ENCODE measurements at regions not wholly inside any gene's neighbourhood (a gene's known extent, or its start where the extent isn't known, plus 50 kb on each side); places are given as distances from the start of the nearest gene placed in this dataset.
"Not testable (repeated sequence)": the region's sequence is repeated elsewhere in the genome, so short reads cannot be mapped to it uniquely, and the experiment has no call there.

DNA sequence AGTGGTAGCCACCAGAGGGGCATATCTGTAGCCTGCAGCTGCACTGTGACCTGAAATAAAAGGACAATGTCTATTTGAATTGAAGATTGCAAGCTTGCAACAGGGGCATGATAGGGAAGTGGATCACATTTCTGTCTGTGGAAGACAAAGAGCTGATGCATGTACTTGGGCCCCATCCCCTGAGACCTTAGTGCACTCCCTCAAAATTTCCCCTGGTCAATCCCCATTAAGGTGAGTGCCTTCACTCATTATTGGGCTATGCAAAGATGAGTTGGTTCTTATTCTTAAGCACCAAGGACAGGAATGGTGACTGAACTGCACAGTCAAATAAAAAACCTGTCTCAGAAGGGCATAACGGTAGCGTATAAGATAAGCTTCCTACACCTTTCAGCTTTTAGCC is 273.1 kb upstream of the ARSJ start:
- H3K9me3 ChIP-seq, result no peaks in the 10 kb centered on the region
- H3K4me3 ChIP-seq, result no peak overlapping the region
- DNase-seq (ENCODE audit: low spot score in 2 of 2), result no peak
- no peaks in the 10 kb centered on the region for H3K36me3 ChIP-seq (replicated peaks)
- in situ Hi-C loops (cut with MboI; ENCODE audit: low sequenced_read_pairs), result no loop called here
- H3K27me3 ChIP-seq (ENCODE audit: low read depth), result no peaks in the 10 kb centered on the region
- H3K4me1 ChIP-seq, result no peaks in the 10 kb centered on the region

DNA sequence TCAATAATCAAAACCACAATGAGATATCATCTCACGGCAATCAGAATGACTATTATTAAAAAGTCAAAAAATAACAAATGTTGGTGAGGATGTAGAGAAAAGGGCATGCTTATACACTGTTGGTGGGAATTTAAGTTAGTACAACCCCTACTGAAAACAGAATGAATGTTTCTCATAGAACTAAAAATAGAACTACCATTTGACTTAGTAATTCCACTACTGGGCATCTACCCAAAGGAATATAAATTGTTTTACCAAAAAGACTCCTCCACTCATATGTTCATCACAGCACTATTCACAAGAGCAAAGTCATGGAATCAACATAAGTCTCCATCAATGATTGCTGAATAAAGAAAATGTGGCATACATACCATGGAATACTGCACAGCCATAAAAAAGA is 278.1 kb upstream of the ARSJ start:
- in situ Hi-C loops (cut with MboI; ENCODE audit: low sequenced_read_pairs), result no loop called here
- DNase-seq (ENCODE audit: low spot score in 2 of 2), result no peak
- Histone ChIP-seq H3K36me3 (replicated peaks) (no peaks in the 10 kb centered on the region), H3K9me3 (no peaks in the 10 kb centered on the region), H3K27me3 (ENCODE audit: low read depth) (no peaks in the 10 kb centered on the region), H3K4me1 (no peaks in the 10 kb centered on the region), H3K4me3 (no peak overlapping the region)

DNA sequence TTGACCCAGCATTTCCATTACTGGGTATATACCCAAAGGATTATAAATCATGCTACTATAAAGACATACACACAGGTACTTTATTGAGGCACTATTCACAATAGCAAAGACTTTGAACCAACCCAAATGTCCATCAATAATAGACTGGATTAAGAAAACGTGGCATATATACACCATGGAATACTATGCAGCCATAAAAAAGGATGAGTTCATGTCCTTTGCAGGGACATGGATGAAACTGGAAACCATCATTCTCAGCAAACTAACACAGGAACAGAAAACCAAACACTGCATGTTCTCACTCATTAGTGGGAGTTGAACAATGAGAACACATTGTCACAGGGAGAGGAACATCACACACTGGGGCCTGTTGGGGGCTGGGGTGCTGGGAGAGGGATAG is 283.0 kb upstream of the ARSJ start:
- H3K4me1 ChIP-seq; H3K9me3 ChIP-seq; H3K36me3 ChIP-seq (replicated peaks); H3K27me3 ChIP-seq (ENCODE audit: low read depth); DNase-seq (ENCODE audit: low spot score in 2 of 2); H3K4me3 ChIP-seq; in situ Hi-C loops (cut with MboI; ENCODE audit: low sequenced_read_pairs): not testable (repeated sequence)

DNA sequence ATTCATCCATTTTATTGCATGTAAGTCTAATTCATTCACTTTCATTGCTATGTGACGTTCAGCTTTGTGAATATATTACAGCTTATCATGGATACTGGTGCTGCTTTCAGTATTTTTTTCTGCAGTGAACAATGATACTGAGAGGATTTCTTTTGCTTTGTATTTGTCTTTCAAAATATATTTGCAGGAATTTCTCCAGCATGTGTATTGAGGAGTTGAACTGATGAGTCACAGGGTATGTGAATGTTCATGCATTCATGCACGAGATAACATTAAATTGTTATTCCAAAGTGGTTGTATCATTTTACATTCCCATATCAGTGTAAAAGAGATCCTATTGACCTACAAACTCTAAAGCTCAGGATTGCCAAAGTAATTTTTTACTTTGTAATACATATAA is 283.8 kb upstream of the ARSJ start:
- Histone ChIP-seq H3K9me3 (no peaks in the 10 kb centered on the region), H3K36me3 (replicated peaks) (no peaks in the 10 kb centered on the region), H3K4me1 (no peaks in the 10 kb centered on the region), H3K4me3 (no peak overlapping the region), H3K27me3 (ENCODE audit: low read depth) (no peaks in the 10 kb centered on the region)
- in situ Hi-C loops (cut with MboI; ENCODE audit: low sequenced_read_pairs), result no loop called here
- no peak for DNase-seq (ENCODE audit: low spot score in 2 of 2)

DNA sequence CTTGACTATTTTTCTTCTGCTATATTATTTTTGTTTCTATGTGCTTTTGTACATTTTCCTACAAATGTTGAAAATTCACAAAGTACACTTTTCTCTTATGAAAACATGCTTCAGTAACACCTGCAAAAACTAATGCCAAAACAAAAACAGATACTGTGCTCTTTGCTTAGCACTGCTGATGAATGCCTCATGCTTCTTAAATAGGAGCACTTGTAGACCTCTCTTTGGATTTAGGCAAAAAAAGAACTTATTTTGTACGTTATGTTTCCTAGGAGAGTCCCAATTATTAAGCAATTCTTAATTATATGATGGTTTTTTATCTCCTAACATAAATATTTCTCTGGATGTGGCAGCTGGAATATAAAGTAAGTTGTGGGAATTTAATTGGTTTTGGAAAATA is 285.0 kb upstream of the ARSJ start:
- DNase-seq (ENCODE audit: low spot score in 2 of 2), result no peak
- no peaks in the 10 kb centered on the region for H3K36me3 ChIP-seq (replicated peaks)
- no peak overlapping the region for H3K4me3 ChIP-seq
- H3K9me3 ChIP-seq, result no peaks in the 10 kb centered on the region
- in situ Hi-C loops (cut with MboI; ENCODE audit: low sequenced_read_pairs), result no loop called here
- no peaks in the 10 kb centered on the region for H3K4me1 ChIP-seq
- no peaks in the 10 kb centered on the region for H3K27me3 ChIP-seq (ENCODE audit: low read depth)

DNA sequence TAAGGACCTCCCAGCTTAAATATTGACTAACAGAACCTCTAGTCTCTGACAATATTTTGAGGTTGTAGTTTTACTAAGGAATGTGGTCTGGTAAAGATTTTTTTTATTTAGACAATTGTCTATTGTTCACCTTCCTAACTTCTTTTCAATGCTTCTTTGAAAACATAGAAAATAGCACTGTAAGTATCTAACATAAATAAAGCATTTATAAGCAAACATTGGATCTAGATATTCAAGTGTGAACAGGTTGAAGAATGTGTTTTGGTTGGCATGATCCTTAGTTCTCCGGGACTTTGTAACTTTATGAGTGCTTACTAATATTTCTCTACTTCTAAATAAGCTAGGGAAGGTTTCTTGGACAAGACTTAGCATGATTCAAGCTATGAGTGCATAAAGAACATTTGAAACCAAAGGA is 285.4 kb upstream of the ARSJ start:
- Histone ChIP-seq H3K36me3 (replicated peaks) (no peaks in the 10 kb centered on the region), H3K4me3 (no peak overlapping the region), H3K4me1 (no peaks in the 10 kb centered on the region), H3K27me3 (ENCODE audit: low read depth) (no peaks in the 10 kb centered on the region), H3K9me3 (no peaks in the 10 kb centered on the region)
- no peak for DNase-seq (ENCODE audit: low spot score in 2 of 2)
- in situ Hi-C loops (cut with MboI; ENCODE audit: low sequenced_read_pairs), result no loop called here

DNA sequence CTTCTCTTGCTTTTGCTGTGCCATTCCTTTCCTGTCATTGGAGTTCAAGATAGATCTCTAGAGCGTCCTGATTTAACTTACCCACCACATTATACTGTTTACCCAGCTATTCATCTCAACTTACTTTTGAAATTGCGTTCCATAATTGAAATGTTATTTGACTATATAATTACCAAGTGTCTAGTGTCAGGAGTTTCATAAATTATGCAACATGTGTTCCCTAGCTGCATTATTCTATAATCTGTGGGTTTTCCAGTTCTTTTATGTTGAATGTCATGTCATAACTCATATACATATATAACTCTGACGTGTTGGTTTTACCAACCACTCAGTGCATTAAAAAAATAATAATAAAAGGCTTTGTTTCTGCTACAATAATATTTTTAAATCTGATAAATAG is 285.9 kb upstream of the ARSJ start:
- Histone ChIP-seq H3K4me1 (no peaks in the 10 kb centered on the region), H3K9me3 (no peaks in the 10 kb centered on the region), H3K36me3 (replicated peaks) (no peaks in the 10 kb centered on the region), H3K27me3 (ENCODE audit: low read depth) (no peaks in the 10 kb centered on the region), H3K4me3 (no peak overlapping the region)
- in situ Hi-C loops (cut with MboI; ENCODE audit: low sequenced_read_pairs), result no loop called here
- DNase-seq (ENCODE audit: low spot score in 2 of 2), result no peak

DNA sequence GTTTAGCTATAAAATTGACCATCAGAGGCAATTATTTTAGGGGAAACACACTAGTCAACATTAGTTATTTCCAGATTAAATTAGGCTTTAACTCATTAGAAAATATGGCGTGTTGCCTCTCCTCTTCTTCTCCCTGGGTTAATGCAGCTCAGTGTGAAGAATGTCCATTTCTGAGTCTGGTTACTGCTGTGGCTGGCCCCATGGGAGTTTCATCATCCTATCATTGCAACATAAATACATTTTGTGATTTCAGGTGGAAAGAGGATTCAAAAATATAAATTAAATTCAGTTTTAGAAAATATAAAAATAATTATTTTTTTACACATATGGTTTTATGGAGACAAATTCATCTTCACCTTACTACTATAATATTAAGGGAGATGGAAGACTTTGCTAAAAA is 288.5 kb upstream of the ARSJ start:
- DNase-seq (ENCODE audit: low spot score in 2 of 2), result no peak
- H3K4me1 ChIP-seq, result no peaks in the 10 kb centered on the region
- no peaks in the 10 kb centered on the region for H3K9me3 ChIP-seq
- H3K27me3 ChIP-seq (ENCODE audit: low read depth), result no peaks in the 10 kb centered on the region
- in situ Hi-C loops (cut with MboI; ENCODE audit: low sequenced_read_pairs), result no loop called here
- H3K36me3 ChIP-seq (replicated peaks), result no peaks in the 10 kb centered on the region
- H3K4me3 ChIP-seq, result no peak overlapping the region

DNA sequence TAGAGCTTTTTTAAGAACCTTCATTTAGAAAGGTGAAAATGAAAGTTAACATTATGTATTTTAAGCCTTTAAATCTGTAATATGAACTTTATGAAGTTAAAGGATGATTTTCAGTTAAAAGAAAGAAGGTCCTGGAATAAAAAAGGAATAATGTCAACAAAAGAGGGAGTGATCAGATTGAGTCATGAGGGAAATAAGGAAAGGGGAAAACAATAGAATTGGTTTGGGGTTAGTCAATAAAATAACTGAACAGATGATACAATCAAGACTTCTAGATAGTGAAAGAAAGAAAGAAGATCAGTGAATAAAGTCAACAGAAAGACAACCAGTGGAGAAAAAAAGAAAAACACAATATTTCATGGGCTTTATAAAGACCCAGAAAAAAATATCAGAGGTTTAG is 291.6 kb upstream of the ARSJ start:
- in situ Hi-C loops (cut with MboI; ENCODE audit: low sequenced_read_pairs), result no loop called here
- H3K4me3 ChIP-seq, result no peak overlapping the region
- no peaks in the 10 kb centered on the region for H3K4me1 ChIP-seq
- no peaks in the 10 kb centered on the region for H3K36me3 ChIP-seq (replicated peaks)
- no peak for DNase-seq (ENCODE audit: low spot score in 2 of 2)
- no peaks in the 10 kb centered on the region for H3K27me3 ChIP-seq (ENCODE audit: low read depth)
- H3K9me3 ChIP-seq, result no peaks in the 10 kb centered on the region

DNA sequence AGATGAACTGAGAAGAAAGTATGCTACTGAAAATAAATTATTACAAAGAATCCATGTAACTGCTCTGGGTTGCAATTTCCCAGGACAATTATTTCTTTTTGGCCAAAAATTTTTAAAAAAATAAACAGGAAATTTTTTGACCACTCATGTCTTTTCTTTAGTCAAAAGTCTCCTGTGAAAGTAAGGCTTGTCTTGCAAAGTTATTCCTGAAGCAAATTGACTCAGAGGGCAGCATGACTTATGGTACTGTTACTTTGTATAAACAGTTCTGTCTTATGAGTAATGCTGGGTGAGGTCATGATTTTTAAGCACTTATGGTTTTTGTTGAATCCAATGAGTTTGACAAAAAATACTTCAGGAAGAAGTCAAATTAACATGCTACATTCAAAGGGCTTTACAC is 292.8 kb upstream of the ARSJ start:
- Histone ChIP-seq H3K9me3 (no peaks in the 10 kb centered on the region), H3K36me3 (replicated peaks) (no peaks in the 10 kb centered on the region), H3K4me3 (no peak overlapping the region), H3K27me3 (ENCODE audit: low read depth) (no peaks in the 10 kb centered on the region), H3K4me1 (no peaks in the 10 kb centered on the region)
- no peak for DNase-seq (ENCODE audit: low spot score in 2 of 2)
- in situ Hi-C loops (cut with MboI; ENCODE audit: low sequenced_read_pairs), result no loop called here

DNA sequence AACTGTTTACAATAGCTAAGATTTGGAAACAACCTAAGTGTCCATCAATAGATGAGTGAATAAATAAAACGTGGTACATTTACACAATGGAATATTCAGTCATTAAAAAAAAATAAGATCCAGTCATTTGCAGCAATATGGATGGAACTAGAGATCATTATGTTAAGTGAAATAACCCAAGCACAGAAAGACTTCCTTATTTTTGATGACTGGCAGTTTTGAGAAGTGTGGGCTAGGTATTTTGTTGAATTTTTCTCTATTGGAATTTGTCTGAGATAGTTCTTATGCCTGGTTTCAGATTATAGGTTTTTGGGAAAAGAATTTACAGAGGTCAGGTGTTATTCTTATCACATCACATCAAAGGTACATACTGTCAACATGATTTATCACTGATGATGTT is 293.8 kb upstream of the ARSJ start:
- DNase-seq (ENCODE audit: low spot score in 2 of 2), result no peak
- Histone ChIP-seq H3K4me1 (no peaks in the 10 kb centered on the region), H3K27me3 (ENCODE audit: low read depth) (no peaks in the 10 kb centered on the region), H3K9me3 (no peaks in the 10 kb centered on the region), H3K36me3 (replicated peaks) (no peaks in the 10 kb centered on the region), H3K4me3 (no peak overlapping the region)
- in situ Hi-C loops (cut with MboI; ENCODE audit: low sequenced_read_pairs), result no loop called here

DNA sequence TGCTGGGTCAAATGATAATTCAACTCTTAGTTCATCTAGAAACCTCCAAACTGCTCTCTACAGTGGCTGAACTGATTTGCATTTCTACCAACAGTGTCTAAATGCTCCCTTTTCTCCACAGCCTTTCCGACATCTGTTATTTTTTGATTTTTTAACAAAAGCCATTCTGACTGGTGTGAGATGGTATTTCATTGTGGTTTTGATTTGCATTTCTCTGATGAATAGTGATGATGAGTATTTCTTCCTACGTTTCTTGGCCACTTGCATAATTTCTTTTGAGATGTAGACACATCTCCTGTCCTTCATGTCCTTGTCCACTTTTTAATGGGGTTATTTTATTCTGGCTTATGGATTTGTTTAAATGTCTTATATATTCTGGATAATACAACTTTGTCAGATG is 298.2 kb upstream of the ARSJ start:
- H3K36me3 ChIP-seq (replicated peaks), result no peaks in the 10 kb centered on the region
- no peaks in the 10 kb centered on the region for H3K27me3 ChIP-seq (ENCODE audit: low read depth)
- H3K9me3 ChIP-seq, result no peaks in the 10 kb centered on the region
- DNase-seq (ENCODE audit: low spot score in 2 of 2), result no peak
- in situ Hi-C loops (cut with MboI; ENCODE audit: low sequenced_read_pairs), result no loop called here
- no peak overlapping the region for H3K4me3 ChIP-seq
- H3K4me1 ChIP-seq, result no peaks in the 10 kb centered on the region

DNA sequence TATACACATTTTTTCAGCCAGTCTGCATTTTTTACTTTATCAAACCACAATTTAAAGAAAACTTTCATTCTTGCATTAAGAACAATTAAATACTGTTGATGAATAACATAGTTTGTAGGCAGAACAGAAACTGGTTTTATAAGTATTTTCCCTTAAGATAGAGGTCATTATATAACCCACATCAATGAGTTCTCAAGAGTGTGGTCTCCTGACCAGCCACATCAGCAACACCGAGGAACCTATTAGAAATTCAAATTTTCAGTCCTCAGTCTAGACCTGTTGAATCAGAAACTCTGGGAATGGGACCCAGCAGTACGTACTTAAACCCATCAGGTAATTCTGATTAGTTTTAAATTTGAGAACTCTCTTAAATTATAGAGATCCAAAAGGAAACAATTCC is 299.6 kb upstream of the ARSJ start:
- in situ Hi-C loops (cut with MboI; ENCODE audit: low sequenced_read_pairs), result no loop called here
- Histone ChIP-seq H3K4me1 (no peaks in the 10 kb centered on the region), H3K4me3 (no peak overlapping the region), H3K27me3 (ENCODE audit: low read depth) (no peaks in the 10 kb centered on the region), H3K9me3 (no peaks in the 10 kb centered on the region), H3K36me3 (replicated peaks) (no peaks in the 10 kb centered on the region)
- no peak for DNase-seq (ENCODE audit: low spot score in 2 of 2)

DNA sequence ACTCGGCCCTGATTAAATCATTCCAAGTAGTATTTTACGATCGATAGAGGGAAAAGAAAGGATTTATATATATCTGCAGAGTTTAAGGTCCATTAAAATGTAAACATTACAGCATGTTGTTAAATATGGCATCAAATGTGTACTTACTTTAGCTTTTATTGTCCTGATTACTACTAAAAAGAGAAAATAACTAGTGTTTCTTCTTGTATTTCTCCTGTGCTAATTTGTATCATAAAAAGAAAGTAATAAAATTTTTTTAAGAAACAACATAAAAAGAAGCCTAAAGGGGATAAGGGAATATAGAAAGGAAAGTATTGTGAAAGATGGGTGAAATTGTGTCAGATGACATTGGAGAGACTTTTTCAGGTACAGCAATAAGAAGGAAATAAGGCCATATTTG is 300.3 kb upstream of the ARSJ start:
- DNase-seq (ENCODE audit: low spot score in 2 of 2), result no peak
- Histone ChIP-seq H3K4me3 (no peak overlapping the region), H3K9me3 (no peaks in the 10 kb centered on the region), H3K27me3 (ENCODE audit: low read depth) (no peaks in the 10 kb centered on the region), H3K36me3 (replicated peaks) (no peaks in the 10 kb centered on the region), H3K4me1 (no peaks in the 10 kb centered on the region)
- in situ Hi-C loops (cut with MboI; ENCODE audit: low sequenced_read_pairs), result no loop called here

DNA sequence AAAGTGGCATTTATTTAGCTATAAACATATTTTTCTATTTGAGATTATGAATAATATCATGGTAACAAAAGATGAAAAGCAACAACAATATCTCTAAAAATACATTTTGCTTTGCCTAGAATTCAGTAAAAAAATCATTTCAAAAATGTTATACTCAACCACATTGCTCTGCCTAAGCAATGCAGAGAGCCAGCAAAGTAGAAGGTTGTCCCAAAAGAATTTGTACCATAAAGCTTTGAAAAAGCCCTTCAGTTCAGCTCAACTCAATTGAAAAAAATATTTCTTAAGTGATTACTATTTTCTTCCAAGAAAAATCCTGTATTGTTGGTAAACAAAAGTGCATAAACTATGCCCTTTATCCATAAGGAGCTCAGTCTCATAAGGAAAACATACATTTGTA is 301.2 kb upstream of the ARSJ start:
- H3K36me3 ChIP-seq (replicated peaks), result no peaks in the 10 kb centered on the region
- no peak for DNase-seq (ENCODE audit: low spot score in 2 of 2)
- no peaks in the 10 kb centered on the region for H3K4me1 ChIP-seq
- no peaks in the 10 kb centered on the region for H3K27me3 ChIP-seq (ENCODE audit: low read depth)
- no peaks in the 10 kb centered on the region; the same call in 1 of the 2 replicates for H3K9me3 ChIP-seq
- in situ Hi-C loops (cut with MboI; ENCODE audit: low sequenced_read_pairs), result no loop called here
- no peak overlapping the region for H3K4me3 ChIP-seq
